ENCODE measurements at regions not wholly inside any gene's neighbourhood (a gene's known extent, or its start where the extent isn't known, plus 50 kb on each side); places are given as distances from the start of the nearest gene placed in this dataset.

DNA sequence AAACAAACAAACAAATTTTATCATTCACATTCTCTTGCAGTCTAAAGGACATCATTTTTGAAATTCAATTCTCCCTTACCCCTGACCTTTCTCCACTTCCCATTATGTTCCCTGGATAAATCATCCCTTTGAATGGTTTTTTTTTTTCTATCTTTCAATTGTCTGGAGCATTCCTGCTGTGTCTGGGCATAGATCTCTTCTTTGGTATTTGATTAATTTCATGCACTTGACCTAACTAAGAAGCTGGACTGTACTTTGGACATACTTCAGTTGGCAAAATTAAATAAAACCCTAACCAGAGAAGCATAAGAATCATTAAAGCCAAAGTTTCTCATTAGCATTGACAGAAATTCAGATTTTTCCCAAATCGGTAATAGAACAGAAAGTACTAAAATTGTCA, 163.6 kb upstream of the BMP4 start (continued):
- TF ChIP-seq, protein P1, sequence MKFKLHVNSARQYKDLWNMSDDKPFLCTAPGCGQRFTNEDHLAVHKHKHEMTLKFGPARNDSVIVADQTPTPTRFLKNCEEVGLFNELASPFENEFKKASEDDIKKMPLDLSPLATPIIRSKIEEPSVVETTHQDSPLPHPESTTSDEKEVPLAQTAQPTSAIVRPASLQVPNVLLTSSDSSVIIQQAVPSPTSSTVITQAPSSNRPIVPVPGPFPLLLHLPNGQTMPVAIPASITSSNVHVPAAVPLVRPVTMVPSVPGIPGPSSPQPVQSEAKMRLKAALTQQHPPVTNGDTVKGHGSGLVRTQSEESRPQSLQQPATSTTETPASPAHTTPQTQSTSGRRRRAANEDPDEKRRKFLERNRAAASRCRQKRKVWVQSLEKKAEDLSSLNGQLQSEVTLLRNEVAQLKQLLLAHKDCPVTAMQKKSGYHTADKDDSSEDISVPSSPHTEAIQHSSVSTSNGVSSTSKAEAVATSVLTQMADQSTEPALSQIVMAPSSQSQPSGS (IDR thresholded peaks at IDR 0.05; ENCODE audit: low read length) = no peak
